HG03469 (cell line): ENCODE measurements at regions not wholly inside any gene's neighbourhood (a gene's known extent, or its start where the extent isn't known, plus 50 kb on each side); places are given as distances from the start of the nearest gene placed in this dataset.
"Not testable (repeated sequence)": the region's sequence is repeated elsewhere in the genome, so short reads cannot be mapped to it uniquely, and the experiment has no call there.

Experiments used
- ATAC-seq: cut with Tn5 transposase; IDR thresholded peaks from one replicate; pipeline ENCODE4 v1.9.1; 2021; ENCODE audit warnings: mild to moderate bottlenecking, moderate library complexity, moderate number of reproducible peaks; ENCODE audit not compliant: unreplicated experiment

DNA sequence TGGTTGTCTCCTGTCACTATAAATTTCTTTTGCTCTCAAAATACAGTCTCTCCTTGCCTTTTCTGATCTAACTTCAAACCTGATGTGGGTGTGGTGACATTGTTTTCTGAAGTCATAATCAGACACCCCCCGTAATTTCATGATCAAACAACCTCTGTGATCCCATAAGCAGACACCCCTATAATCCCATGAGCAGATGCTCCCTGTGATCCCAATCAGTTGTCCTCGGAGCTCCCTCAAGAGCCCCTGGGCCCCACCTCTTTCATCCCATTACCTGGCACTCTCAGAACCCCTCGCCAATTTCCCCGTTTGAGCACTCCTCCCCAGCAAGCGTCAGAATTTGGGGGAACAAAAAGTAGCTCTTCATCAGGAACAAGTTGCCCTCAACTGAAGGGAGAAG lies 246.3 kb upstream of the FZD8 start:
- ATAC-seq, result no peak

DNA sequence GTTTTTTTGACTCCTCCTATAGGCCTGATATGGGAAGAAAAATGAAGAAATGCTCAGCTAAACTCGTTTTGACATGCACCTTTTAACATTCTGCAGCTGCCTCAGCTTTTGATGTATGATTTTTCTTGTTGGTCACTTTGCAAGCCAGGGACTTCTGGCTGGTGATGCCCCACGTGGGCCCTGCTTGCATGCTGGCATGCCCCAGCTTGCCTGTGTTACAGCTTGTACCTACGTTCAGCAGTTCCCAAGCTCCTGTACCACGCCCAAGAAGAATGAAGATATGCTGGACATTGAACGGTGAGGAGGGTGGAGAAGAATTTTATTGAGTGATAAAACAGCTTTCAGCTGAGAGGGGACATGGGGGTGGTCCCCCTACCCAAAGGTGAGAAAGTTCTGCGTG lies 245.6 kb upstream of the FZD8 start:
- ATAC-seq, result no peak

DNA sequence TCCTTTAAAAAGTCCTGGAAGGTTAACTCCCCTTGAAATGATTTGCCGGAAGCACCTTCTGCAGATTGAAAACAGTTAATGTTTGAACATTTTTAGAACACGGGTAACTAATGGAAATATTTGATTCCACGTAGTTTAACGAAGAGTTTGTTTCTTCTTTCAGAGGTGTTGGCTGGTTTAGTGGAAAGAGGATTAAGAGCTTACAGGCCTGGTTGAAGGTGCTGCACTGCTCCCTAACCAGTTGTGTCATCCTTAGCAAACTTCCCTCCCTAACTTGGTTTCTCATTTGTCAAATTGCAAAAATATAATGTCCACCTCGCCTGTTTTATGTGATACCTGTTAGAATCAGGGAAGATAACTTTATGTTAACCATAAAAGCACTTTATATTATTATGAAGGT lies 243.0 kb upstream of the FZD8 start:
- no peak for ATAC-seq

DNA sequence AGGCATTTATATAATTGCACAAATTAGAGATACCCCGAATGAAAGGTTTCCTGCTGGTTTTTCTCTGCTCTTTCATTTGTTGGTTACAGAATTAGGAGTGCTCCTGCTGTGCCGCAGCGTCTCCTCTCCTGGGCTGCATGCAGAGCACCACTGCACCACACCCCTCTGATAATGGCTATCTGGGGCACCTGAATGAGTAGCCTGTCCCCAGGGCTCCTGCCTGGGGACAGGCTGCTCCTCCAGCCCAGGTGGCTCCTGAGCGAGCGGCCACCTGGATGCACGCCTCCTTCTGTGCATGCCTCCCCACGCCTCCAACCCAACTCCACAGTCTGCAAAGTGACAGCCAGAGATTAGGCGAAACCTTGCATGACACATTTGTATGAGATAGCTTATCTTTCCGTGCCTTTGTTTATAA lies 242.6 kb upstream of the FZD8 start:
- ATAC-seq, result no peak

DNA sequence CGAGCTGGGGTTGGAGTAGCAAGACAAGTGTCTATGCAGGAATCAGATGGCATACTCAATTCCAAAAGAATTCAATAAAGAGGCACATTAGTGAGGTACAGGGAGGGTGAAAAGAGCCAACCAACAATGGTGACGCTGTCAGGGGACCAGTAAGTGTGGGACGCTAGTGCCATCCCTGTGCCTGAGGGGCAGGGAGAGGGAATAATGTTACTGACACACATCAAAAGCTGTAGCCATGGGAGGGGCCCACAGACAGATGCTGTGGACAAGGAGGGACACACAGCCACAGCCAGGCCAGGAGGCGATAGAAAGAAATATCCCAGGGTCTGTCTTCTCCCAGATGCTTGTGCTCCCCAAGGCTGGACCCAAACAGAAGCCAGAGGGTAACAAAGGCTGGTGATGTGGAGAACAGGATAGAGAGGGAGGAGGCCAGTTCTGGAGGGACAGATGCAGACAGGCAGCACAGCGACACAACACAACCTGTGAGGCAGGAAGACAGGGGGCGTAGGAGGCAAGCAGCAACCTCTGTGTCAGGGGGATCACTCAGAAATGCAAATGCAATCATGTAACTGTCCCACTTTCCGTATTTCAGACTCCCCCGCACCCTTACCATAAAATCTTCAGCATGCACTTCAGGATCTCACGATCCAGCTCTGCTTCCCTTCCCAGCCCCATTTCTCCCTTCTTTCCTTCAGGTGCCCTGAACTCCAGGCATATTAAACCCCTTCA lies 240.5 kb upstream of the FZD8 start:
- ATAC-seq, result no peak

DNA sequence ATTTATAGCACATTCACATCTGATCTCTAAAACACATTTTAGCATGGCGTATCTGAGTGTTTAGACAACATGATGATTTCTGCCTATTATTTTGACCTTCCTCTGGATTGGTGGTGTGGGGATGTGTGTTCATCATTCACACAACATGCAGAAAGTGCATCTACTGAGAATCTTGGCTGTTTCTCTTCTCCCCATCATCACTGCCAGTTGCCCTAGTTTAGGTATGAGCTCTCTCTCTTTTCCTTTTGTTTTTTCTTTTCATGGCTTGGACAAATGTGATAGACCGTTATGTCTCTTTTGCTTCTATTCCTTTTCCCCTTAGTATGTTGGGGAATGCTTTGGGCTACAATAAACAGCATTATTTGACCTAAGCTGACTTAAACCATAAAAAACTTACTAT lies 239.2 kb upstream of the FZD8 start:
- ATAC-seq, result no peak

DNA sequence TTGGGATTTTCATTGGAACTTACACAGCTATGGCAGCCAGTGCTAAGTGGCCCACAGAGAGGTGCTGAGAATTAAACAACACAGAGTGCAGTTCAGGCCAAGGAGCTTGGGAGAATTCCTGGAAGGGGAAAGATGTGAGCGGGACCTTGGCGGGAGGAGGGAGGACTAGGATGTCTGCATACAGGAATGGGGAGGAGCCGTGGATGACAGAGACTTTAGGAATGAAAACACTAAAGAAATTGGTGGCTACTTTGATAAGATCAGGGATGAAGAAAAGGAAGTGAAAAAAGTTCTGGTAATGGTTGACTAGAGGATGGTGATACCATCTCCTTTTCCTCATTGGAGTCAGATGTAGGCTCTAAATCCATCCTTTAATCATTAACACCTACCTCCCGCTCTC lies 234.2 kb upstream of the FZD8 start:
- no peak for ATAC-seq

DNA sequence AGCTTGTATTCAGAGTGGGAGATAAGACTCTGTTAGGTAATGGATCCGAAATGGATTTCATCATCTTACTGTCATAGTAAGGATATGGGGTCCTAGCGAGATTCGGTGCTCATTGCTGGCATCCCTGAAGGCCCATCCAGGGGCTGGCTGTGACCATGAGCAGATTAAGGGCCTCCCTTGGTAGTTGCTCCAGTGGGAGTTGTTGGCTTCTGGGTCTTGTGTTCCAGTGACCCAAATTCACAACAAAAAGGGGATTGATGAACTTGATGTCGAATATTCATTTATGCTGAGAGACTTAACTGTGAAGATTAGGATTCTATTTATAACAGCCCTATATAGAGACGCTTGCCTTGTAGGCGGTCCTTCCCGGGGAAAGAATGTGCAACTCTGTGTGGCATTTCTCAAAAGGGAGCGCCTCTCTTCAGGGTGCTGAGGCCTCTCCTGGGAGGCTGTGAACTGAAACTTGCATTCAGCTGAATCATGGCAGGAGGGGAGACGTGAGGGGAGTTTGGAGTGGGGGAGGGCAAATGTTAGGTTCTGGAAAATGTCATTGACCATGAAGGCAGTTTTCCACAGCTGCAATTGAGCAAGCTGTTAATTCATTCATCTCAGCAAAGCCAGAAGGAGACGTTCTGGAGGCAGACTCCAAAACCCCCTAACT lies 233.1 kb upstream of the FZD8 start:
- no peak for ATAC-seq

DNA sequence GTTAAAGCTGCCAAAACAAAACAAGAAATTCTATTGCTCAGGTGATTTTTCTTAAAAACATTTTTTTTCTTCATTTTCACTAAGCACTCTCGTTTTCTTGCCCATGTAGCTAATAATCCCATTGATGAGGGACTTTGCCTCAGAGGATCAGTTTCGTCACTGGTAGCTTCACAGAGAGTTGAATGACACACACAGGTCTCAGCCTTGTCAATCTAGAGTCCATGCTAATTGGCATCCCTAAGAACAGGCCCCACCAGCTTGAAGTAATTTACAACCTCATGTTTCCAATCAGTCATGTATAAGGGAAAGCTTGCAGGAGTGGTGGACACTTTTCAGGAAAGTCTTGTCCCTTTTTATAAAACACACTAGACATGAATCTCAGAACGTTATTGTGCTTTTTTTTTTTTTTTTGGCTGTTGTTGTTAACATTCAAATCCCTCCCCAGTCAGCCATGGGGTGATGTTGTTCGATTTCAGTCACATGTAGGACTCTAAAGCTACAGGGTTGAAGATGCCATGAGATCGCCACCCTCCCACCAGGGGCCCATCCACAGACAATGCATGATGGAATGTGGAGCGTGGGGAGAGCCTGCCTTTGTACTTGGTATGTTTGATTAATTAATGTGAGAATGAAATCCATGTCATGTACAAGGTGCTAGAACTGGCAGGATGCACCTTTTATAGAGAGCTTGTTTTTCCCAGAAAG lies 232.4 kb upstream of the FZD8 start:
- no peak for ATAC-seq

DNA sequence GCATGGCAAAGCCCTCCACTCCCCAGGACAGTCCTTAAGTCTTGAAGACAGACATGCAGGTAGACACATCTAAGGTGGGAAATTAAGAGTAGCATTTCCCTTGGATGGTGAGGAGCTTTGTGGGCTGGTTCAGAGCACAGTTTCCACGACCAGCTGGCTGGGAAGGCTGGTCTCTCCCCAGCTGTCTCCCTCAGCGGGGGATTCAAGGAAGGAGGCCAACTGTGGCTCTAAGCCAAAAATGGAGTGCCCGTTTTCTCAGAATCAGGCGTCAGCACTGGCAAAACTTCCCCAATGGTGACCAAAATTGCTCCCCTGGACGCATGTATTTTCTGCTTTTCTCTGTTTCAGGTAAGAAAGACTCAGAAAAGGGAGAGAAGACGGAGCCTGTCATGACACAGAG lies 230.6 kb upstream of the FZD8 start:
- no peak for ATAC-seq

DNA sequence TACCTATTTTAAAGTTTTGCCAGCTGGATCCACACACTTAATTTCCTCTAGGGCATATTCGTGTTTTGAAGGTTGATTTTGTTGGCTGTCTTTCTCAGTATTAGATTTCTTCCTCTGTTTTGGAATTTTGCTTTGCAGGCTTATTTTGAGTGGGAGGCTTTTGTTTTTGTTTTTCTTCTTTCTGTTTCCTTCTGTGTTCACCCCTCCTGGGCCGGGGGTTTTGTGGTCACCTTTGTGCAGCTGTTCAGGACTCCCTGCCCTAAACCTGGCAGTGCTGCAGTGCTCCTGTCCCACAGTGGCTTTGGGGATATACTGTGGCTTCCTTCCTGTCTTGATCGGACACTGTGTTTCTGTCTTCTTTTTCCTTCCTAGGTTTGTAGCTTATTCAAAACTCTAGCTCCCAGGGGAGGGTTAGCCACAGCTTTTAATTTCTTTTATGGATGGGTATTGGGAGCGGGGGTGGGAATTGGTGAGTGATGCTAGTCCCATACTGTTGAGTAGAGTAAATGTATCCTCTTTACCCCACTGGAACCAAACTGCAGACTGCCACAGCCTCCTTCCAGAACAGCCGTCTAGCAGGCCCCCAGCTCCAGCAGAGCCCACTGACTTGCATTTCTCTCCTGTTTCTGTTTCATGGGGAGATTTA lies 228.7 kb upstream of the FZD8 start:
- ATAC-seq, result no peak

DNA sequence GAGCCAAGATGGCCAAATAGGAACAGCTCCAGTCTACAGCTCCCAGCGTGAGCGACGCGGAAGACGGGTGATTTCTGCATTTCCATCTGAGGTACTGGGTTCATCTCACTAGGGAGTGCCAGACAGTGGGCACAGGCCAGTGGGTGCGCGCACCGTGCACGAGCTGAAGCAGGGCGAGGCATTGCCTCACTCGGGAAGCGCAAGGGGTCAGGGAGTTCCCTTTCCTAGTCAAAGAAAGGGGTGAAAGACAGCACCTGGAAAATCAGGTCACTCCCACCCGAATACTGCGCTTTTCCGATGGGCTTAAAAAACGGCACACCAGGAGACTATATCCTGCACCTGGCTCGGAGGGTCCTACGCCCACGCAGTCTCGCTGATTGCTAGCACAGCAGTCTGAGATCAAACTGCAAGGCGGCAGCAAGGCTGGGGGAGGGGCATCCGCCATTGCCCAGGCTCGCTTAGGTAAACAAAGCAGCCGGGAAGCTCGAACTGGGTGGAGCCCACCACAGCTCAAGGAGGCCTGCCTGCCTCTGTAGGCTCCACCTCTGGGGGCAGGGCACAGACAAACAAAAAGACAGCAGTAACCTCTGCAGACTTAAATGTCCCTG lies 216.7 kb upstream of the FZD8 start:
- not testable (repeated sequence) for ATAC-seq

DNA sequence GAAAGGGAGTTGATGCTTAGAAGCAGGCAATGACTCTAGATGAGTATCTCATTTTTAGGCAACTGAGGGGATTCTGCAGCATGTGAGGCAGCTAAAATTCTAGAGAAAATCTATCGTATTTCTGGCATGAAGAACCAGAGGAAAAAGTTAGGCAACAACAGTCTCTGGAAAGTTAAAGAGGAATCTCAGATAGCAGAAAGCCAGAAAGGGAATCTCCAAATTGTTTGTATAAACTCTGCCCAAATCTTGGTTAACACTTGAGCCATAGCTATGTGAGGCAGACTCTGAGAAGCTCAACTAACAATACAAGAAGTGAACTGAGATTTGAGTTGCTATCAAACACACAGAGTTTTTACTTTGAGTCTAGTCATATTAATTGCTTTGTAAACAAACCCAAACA lies 215.8 kb upstream of the FZD8 start:
- ATAC-seq, result no peak

DNA sequence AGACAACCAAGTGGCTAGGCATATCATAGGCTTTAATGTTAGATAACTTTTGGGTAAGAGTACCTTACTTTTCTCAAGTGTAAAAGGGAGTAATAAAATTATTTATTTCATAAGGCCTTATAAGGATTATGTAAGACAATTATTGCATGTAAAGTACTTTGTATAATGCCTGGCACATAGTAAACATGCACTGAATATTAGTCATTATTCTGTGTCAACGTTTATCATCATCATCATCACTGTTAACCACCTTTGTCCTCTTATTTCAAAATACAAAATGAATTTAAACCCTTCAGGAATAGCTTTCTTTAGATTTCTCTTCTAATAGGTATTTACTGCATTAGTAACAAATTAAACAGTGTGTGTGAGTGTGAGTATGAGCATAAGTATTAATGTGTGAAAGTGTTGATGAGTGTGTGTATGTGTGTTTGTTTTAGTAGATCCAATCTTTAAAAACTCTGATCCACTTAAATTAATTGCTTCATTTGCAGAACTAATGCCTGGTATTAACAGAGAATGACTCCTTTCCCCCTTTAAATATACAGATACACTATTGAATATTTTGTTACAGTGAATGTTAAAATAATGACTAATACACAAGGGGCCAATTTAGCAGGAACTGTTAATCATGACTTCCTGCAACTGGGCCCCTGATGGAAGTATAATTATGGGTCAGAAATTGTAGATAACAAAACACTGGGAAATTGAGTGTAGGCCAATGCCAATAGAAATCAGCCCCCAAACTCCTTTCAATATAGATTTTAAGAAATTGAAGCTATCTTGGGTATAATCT lies 213.3 kb upstream of the FZD8 start:
- no peak for ATAC-seq

DNA sequence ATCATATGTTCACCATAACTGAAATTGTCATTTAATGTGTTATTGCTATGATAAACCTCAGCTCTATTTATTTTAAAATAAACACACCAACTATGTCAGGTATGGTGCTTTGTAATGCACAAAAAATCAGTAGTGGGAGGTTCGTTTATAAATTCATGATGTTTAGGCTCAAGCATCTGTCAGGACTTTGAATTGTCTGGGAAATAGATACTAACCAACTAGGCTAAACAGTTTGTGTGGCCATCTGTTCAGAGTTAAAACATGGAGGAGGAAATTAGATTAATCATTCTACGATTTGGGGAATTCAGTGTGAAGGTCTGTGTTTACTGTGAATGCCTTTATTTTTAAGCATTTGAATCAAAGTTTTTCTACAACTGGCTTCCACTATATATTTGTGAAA lies 212.6 kb upstream of the FZD8 start:
- ATAC-seq, result no peak

DNA sequence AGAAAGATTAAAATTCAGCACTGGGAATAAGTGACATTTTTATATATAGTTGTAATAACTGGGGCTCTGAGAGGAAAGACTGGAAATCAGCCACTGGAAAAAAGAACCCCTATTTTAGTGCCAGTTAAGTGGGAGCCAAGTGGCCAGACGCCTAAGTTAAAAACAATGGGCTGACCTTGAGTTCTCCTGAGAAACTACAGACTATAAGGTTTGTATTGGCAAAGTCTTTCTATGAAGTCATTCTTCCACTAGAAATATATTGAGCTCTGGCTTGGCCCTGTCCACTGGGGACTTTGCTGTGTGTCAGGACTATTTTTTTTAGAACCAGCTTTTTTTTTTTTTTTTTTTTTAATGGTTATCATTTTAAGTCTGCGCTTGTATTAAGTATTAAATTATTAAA lies 210.6 kb upstream of the FZD8 start:
- ATAC-seq, result no peak

DNA sequence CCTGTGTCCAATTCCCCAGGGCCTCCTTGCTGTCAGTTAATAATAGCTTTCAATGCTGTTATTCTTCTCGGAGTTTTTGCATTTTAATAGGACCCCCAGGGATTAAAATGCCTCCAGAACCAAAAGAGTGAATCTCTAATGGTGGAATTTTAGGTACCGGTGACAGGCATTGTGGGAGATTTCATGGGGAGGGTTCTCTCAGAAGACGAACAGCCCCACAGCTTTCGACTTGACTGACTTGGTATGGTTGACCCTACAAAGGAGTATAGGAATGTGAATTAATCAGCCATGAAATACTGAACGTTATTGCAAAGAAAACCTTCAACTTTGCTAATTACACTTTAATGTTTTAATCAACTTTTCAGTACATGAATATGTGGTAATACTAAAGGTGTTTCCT lies 206.3 kb upstream of the FZD8 start:
- no peak for ATAC-seq

DNA sequence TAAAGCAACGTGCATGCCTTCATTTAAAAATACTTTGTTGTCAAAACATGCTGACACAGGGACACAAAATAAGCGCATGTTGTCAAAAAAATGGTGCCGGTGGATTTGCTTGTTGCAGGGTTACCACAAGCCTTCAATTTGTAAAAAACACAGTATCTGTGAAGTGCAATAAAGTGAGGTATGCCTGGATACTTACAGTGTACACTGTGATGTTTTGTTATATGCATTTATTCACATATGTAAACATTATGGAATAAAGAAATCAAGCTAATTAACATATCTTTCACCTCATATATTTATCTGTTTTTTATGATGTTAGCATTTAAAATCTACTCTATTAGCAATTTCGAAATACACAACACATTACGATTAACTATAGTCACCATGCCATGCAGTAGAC lies 202.6 kb upstream of the FZD8 start:
- no peak for ATAC-seq

DNA sequence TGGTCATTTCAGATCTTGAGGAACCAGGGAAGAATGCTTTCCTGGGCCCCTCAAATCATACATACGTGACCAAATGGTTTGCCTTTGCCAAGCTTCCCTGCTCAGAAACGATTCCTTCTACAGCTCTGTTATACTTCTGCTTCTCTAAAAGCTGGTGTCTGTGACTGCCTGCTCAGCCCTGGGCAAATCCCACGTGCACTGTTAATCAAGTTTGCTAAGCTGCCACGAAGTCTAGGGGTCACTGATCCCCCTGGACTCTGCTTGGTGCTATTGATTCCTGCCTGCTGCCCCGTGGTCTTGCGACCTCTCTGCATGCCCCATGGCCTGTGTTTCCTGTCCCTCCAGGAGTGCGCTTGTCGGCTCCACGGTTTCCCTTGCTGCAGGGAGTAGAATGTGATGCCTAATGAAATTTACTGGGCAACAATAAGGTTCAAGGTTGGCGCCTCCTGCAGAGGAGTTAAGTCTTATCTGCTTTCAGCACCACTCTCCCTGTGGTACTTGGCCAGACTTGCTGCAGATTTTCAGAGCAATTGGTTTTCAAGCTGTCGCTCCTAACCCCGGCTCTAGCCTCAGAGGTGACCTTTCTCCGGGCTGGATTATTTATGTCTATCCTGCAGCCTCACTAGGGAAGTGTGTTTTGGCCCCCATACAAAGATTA lies 201.6 kb upstream of the FZD8 start:
- ATAC-seq, result no peak

DNA sequence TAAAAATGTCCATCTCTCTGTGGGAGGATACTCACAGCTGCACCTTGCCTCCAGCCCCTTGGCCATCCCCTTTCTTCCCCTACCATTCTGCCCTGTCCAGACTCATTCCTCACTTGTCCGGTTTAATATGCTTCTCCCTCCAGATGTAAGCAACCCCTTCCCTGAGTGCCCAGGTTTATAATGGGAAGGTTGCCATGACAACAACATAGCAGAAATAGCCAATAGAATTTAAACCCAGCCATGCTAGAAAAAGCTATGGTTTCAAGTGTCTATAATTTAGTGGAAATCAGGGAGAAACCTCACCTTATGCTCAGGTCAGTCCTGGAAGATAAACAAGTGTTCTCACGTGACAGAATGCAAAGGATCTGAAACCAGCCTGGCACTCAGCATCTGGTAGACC lies 196.0 kb upstream of the FZD8 start:
- ATAC-seq, result no peak
